ENCODE measurements at regions not wholly inside any gene's neighbourhood (a gene's known extent, or its start where the extent isn't known, plus 50 kb on each side); places are given as distances from the start of the nearest gene placed in this dataset.
A peak's percentile ranks its signal among the peaks of the same experiment; 100 is the strongest.

- peak; percentile 64 for DNase-seq (ENCODE audit: low spot score)
These were observed 67.3 kb upstream of the AKT3 start for GRCh38 chr1:243917177-243917862.

DNA sequence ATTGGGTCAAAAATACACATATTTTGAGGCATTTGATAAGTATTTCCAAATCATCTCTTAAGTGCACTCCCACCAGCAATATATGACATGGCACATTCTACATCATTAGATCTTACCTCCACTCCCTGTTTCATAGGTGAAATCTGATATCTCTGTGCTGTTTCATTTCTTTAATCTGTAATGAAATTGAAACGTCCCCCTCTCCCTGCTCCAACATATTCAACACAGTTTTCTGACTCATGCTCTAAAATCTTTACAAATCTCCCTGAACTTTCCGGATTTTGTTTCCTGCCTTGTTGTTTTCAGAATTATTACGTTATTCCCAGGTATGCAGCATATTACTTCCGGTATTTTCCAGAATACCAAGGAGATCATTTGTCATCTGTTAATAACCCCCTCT, 66.1 kb upstream of the AKT3 start:
- DNase-seq (ENCODE audit: low spot score), result no peak

DNA sequence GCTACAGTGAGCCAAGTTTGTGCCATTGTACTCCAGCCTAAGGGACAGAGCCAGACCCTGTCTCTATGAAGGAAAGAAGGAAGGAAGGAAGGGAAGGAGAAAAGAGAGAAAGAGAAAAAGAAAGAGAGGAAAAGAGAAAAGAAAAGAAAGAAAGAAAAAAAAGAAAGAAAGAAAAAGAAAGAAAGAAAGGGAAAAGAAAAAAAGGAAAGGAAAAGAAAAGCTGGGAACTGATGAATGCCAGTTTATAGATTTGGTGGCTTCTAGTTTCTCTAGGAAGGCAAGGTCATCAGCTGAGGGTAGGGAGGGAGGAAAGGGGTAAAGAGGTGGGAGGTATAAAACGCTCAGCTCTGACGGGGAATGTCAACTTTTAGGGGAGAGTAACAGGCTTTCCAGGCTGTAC, 62.3 kb upstream of the AKT3 start:
- DNase-seq (ENCODE audit: low spot score), result no peak

GRCh38 chr1:243910607-243911006, 60.6 kb upstream of the AKT3 start:
- DNase-seq (ENCODE audit: low spot score), result no peak

DNA sequence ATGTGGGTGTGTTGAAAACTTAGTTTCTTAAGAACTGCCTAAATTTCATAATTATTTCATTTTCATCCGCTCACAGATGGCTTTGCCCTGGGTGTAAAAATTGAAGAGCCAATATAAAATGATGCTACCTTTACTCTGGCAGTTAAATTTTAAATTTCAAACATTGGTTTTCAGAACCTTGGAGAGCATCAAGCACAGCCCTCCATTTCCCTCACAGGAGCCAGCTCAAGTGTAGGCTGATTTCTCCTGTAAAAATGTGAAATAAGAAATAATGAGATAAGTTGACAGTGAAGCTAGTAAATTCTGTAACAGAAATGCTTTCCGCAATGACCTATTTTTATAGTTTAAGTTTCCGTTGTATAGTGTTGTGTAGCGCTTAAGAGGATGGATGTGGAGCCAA, 53.9 kb upstream of the AKT3 start:
- DNase-seq (ENCODE audit: low spot score), result peak; percentile 23

DNA sequence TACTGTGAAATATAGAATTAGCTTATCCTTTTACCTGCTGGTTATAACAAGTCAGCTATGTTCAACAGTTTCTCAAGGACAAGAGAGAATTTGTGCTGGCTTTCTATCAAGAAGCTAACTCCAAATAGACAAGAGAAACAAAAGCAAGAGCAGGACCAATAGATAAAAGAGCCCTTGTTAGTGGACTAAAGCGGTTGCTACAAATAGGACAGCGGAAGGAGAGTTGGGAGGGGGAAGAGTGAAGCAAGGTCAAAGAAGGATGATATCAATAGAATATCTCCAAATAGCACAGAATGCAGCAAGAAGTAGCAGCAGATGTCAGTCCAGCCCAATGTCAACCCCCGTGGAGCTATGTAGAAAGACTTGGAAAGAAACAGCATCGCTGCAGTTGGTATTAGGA, 53.0 kb upstream of the AKT3 start:
- no peak for DNase-seq (ENCODE audit: low spot score)

DNA sequence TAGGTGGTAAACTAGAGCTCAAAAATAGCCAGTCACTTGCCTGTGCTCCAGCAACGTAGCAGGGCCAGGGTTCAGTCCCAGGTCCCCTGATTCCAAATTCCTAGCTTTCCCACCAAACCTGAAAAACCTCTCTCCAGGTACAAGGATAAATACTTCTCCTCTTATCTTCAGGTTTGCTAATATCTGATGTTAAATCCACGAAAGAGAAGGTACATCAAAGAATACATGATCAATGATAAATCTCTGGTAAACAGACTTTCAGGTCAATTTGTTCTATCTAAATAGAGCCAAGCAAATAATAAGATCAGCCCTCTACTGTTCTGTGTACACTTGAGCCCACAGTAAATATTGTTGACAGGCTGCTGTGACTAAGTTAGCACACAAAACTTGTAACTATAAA, 52.1 kb upstream of the AKT3 start:
- no peak for DNase-seq (ENCODE audit: low spot score)
